ENCODE measurements at regions not wholly inside any gene's neighbourhood (a gene's known extent, or its start where the extent isn't known, plus 50 kb on each side); places are given as distances from the start of the nearest gene placed in this dataset.

DNA sequence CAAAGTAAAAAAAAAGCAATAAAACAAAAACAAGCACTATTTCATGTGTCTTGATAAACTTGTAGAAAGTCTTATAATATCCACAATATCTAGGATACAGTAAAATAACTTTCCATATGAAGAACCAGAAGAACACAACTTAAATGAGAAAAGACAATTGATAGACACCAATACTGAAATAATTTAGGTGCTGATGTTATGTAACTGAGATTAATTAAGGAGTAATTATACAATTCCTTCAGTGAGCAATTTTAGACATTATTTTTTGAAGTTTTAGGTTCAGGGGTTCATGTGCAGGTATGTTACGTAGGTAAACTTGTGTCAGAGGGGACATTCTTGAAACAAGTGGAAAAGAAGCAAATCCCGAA, 88.3 kb upstream of the VPREB1 start:
- TF ChIP-seq CTCF (IDR thresholded peaks at IDR 0.05; ENCODE audit: insufficient read depth, low read length) = no peak
- DNase-seq (ENCODE audit: low read depth) = no peak
- no peak overlapping the region for H3K4me3 ChIP-seq (ENCODE audit: low read depth, low read length)

DNA sequence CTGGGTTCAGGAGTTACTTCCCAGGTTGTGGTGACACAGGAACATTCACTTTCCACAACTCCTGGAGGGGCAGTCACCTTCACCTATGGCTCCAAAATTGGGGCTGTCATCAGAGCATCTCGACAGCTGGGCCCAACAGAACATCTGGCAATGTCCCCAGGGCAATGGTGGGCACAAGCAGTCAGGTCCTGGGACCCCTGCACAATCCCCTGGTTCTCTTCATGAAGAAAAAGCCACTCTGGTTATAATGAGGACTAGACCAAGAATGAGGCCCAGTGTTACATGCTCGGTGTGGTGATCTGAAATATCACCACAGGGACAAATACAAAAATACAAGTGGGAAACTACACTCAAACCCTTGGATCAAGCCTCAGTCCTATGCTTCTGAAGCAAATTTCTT, 89.0 kb upstream of the VPREB1 start:
- no peak for TF ChIP-seq CTCF (IDR thresholded peaks at IDR 0.05; ENCODE audit: insufficient read depth, low read length)
- no peak overlapping the region for H3K4me3 ChIP-seq (ENCODE audit: low read depth, low read length)
- DNase-seq (ENCODE audit: low read depth) = no peak

DNA sequence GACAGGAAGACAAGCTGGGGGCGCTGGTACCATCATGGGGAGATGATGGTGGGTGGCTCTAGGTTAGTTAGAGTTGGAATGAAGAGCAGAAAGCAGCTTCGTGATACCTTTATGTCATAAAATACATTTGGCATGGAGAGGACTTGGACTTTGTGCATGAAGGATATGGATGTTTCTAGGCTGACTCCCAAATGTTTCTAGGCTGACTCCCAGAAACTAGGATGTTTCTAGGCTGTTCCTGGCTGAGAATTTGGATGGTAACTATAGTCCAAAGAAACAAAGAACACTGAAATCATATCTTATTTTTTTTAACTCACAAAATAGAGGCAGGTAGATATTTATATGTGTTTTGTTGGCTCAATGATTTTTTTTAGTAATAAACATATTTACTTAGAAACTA, 89.4 kb upstream of the VPREB1 start:
- H3K4me3 ChIP-seq (ENCODE audit: low read depth, low read length) = no peak overlapping the region
- no peak for TF ChIP-seq CTCF (IDR thresholded peaks at IDR 0.05; ENCODE audit: insufficient read depth, low read length)
- peak; percentile 17 for DNase-seq (ENCODE audit: low read depth)

DNA sequence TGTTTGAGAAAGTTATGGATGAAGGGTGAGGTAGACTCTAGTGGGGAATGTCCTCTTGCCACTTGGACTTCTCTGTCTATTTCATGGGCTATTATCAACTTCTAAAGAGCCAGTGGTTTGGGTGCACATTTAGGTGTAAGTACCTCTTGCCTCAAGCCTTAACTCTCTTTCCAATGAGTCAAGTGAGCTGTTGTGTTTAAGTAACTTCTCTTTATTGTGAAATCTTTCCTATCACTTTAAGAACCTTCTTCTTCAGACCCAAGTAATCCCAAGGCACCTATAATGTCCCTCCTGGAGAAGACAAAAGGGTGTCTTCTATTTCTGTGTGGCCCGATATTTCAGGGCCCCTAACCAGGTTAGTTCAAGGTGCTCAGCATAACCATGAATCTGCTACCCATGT, 90.5 kb upstream of the VPREB1 start:
- DNase-seq (ENCODE audit: low read depth) = no peak
- no peak overlapping the region for H3K4me3 ChIP-seq (ENCODE audit: low read depth, low read length)
- TF ChIP-seq CTCF (IDR thresholded peaks at IDR 0.05; ENCODE audit: insufficient read depth, low read length) = no peak

- DNase-seq (ENCODE audit: low read depth) = no peak
- no peak overlapping the region for H3K4me3 ChIP-seq (ENCODE audit: low read depth, low read length)
- TF ChIP-seq CTCF (IDR thresholded peaks at IDR 0.05; ENCODE audit: insufficient read depth, low read length) = no peak
Measured at GRCh38 chr22:22151308-22151707, 93.3 kb upstream of the VPREB1 start.

DNA sequence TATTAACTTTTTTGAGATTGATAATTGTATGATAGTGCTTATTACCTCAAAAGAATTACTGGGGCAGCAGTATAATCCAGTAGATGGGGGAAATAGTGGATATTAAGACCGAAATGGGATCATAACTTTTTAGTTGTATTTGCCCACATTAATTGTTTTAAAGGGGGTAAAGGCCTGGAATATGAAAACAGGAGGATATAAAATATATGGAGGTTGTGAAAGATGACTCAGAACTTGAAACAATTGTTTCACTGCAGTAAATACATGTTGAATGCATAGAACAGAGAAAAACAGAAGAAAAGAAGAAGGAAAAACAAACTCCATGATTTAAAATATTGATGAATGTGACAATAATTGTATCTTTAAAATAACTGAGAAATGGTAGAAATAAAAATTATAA, 94.1 kb upstream of the VPREB1 start:
- DNase-seq (ENCODE audit: low read depth) = no peak
- no peak for TF ChIP-seq CTCF (IDR thresholded peaks at IDR 0.05; ENCODE audit: insufficient read depth, low read length)
- H3K4me3 ChIP-seq (ENCODE audit: low read depth, low read length) = no peak overlapping the region

GRCh38 chr22:22148905-22149304, 95.7 kb upstream of the VPREB1 start:
- no peak overlapping the region for H3K4me3 ChIP-seq (ENCODE audit: low read depth, low read length)
- DNase-seq (ENCODE audit: low read depth) = no peak
- no peak for TF ChIP-seq CTCF (IDR thresholded peaks at IDR 0.05; ENCODE audit: insufficient read depth, low read length)
